ENCODE measurements at regions not wholly inside any gene's neighbourhood (a gene's known extent, or its start where the extent isn't known, plus 50 kb on each side); places are given as distances from the start of the nearest gene placed in this dataset.

DNA sequence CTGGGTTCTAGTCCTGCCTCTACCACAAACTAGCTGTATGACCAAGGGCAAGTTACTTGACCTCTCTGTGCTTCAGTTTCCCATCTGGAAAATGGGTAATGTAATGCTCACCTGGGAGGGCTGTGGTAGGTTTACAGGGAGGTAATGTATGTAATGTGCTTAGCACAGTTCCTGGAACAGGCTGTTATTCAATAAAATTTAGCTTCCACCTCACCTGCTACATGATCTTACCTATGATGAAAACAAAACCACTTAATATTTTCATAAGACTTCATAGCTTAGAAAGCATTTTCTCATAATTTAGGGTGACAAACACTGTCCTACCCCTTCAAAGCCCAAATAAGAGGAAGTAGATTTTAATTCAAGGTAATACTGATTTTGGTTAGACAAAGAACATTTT lies 530.6 kb downstream of the FUT8 start:
- Histone ChIP-seq H3K36me3 (no peaks in the 10 kb centered on the region), H3K4me1 (no peaks in the 10 kb centered on the region), H3K4me3 (no peak overlapping the region), H3K27ac (no peak overlapping the region), H3K9me3 (no peaks in the 10 kb centered on the region), H3K27me3 (peaks cover 0 to 5% (median 0%) of the 10 kb centered on the region in 4 donors)
- ATAC-seq (no peak), DNase-seq (no peak), FAIRE-seq (no peak)
- intact Hi-C loops (cut with DNase I), result no loop called here
- TF ChIP-seq, protein P1, sequence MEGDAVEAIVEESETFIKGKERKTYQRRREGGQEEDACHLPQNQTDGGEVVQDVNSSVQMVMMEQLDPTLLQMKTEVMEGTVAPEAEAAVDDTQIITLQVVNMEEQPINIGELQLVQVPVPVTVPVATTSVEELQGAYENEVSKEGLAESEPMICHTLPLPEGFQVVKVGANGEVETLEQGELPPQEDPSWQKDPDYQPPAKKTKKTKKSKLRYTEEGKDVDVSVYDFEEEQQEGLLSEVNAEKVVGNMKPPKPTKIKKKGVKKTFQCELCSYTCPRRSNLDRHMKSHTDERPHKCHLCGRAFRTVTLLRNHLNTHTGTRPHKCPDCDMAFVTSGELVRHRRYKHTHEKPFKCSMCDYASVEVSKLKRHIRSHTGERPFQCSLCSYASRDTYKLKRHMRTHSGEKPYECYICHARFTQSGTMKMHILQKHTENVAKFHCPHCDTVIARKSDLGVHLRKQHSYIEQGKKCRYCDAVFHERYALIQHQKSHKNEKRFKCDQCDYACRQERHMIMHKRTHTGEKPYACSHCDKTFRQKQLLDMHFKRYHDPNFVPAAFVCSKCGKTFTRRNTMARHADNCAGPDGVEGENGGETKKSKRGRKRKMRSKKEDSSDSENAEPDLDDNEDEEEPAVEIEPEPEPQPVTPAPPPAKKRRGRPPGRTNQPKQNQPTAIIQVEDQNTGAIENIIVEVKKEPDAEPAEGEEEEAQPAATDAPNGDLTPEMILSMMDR (IDR thresholded peaks at IDR 0.05), result no peak

DNA sequence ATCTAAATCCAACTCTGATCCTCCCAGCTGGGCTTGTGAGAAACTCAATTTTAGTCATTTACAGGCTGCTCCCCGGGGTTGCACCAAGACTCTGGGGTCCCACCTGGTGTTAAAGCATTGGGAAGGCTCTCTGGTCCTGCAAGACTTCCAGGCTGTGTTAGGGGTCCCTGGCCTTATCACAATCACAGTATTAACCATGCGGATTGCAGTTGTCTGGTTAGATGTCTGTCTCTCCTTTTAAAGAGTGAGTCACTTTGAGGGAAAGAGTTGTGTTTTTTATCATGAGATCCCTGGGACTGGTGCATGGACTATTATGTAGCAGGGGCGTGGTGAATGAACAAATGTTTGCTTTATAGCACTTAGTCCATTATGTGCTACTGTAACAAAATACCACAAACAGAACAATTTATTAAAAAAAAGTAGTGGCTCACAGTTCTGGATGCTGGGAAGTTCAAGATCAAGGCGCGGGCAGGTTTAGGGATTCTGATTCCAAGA lies 531.4 kb downstream of the FUT8 start:
- ATAC-seq (no peak), DNase-seq (no peak), FAIRE-seq (no peak)
- Histone ChIP-seq H3K4me3 (no peak overlapping the region), H3K4me1 (no peaks in the 10 kb centered on the region), H3K27me3 (peaks cover 0 to 5% (median 0%) of the 10 kb centered on the region in 4 donors), H3K36me3 (no peaks in the 10 kb centered on the region), H3K27ac (no peak overlapping the region), H3K9me3 (no peaks in the 10 kb centered on the region)
- intact Hi-C loops (cut with DNase I), result no loop called here
- TF ChIP-seq, protein P1 (IDR thresholded peaks at IDR 0.05), result no peak
- WGBS, 2 donors, result 85 to 88% methylated on average over 5 of the region's 5 CpGs

DNA sequence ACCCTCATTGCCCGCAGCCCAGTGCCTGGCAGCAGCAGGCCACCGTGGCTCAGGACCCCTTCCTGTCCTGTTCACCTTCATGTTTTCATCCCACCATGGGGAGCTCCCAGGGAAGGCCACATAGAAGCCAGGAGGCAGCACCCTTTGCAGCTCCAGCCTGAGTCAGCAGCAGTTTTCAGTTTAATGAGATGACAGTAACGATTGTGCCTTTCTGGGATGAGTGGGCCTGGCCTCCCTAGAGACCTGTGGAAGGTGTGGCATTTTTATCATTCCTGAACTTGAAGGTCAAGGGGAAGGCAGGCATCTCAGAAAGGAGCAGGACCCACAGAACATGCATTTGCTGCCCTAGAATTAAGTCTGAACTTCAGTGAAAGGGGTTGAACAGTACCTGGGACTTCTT lies 532.8 kb downstream of the FUT8 start:
- ATAC-seq (no peak), DNase-seq (no peak), FAIRE-seq (no peak)
- intact Hi-C loops (cut with DNase I), result no loop called here
- 71 to 83% methylated on average over 3 of the region's 3 CpGs for WGBS, 2 donors
- Histone ChIP-seq H3K27me3 (peaks cover 0 to 5% (median 0%) of the 10 kb centered on the region in 4 donors), H3K36me3 (no peaks in the 10 kb centered on the region), H3K4me3 (no peak overlapping the region), H3K27ac (no peak overlapping the region), H3K4me1 (no peaks in the 10 kb centered on the region), H3K9me3 (no peaks in the 10 kb centered on the region)
- TF ChIP-seq, protein P1 (IDR thresholded peaks at IDR 0.05), result no peak

DNA sequence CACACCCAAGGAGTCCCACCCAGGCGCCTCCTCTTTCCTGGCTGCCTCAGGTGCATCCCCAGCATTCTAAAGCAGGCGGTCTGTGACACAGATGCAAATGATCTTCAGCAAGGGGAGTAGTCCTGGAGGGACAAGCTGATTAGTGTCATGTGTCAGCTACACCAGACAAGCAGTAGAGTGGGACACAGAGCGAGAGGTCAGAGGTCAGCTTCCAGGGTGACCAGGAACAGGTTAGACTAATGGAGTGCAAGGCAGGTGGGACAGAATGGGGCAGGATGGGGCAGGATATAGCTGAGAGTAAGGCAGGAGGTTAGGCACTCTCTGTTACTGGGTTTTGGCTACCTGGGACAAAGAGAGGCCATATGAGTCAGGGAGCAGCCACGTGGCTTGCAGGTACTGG lies 534.0 kb downstream of the FUT8 start:
- no peak for ATAC-seq
- intact Hi-C loops (cut with DNase I), result no loop called here
- no peaks in the 10 kb centered on the region for H3K4me1 ChIP-seq
- H3K9me3 ChIP-seq, result no peaks in the 10 kb centered on the region
- no peak overlapping the region for H3K4me3 ChIP-seq
- WGBS, 2 donors, result 77 to 90% methylated on average over 4 of the region's 4 CpGs
- no peak overlapping the region for H3K27ac ChIP-seq
- no peaks in the 10 kb centered on the region for H3K36me3 ChIP-seq
- FAIRE-seq, result no peak
- no peak for DNase-seq
- TF ChIP-seq, protein P1 (IDR thresholded peaks at IDR 0.05), result no peak
- peaks cover 0 to 5% (median 0%) of the 10 kb centered on the region in 4 donors for H3K27me3 ChIP-seq

DNA sequence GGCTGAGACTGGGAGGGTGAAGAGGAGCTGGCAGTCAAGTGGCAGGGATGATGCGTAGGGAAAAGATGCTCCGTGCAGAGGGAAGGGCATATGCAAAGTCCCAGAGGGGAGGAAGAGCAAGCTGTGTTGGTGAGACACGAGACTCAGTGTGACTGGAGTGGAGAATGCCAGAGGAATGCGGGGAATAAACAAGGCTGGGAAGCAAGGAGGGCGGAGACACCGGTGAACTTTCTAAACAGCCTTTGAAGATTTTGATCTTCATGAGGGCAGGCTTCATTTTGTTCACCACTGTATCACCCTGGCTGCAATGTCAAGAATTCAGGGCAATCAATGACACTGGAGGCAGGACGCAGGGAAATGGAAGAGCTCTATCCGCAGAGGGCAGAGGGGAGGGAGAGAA lies 535.8 kb downstream of the FUT8 start:
- 39 to 49% methylated on average over 8 of the region's 8 CpGs for whole genome bisulfite sequencing, 2 donors
- Histone ChIP-seq H3K4me3 (no peak overlapping the region), H3K27me3 (peaks cover 0 to 5% (median 0%) of the 10 kb centered on the region in 4 donors), H3K4me1 (no peaks in the 10 kb centered on the region), H3K36me3 (no peaks in the 10 kb centered on the region), H3K9me3 (no peaks in the 10 kb centered on the region), H3K27ac (no peak overlapping the region)
- TF ChIP-seq, protein P1 (IDR thresholded peaks at IDR 0.05), result no peak
- FAIRE-seq (no peak), DNase-seq (no peak), ATAC-seq (no peak)
- intact Hi-C loops (cut with DNase I), result no loop called here

All from pancreas (tissue), 10 donors.